ENCODE measurements at regions not wholly inside any gene's neighbourhood (a gene's known extent, or its start where the extent isn't known, plus 50 kb on each side); places are given as distances from the start of the nearest gene placed in this dataset.

DNA sequence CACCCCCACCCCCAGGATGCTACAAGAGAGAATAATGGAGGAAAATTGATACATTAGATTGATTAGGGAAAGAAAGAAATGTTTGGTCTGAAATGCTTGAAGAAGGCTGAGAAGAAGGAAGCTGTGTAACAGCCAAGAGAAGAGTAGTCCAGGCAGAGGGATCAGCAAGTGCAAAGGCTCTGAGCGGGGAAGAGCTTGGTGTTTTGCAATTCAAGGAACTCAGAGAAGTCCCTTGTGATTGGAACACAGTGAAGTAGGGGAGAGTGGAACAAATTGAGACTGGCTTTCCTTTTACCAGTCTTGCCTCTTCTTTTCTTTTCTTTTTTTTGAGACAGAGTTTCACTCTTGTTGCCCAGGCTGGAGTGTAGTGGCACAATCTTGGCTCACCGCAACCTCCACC, 76.6 kb upstream of the CHD6 start:
- TF ChIP-seq, protein P1, sequence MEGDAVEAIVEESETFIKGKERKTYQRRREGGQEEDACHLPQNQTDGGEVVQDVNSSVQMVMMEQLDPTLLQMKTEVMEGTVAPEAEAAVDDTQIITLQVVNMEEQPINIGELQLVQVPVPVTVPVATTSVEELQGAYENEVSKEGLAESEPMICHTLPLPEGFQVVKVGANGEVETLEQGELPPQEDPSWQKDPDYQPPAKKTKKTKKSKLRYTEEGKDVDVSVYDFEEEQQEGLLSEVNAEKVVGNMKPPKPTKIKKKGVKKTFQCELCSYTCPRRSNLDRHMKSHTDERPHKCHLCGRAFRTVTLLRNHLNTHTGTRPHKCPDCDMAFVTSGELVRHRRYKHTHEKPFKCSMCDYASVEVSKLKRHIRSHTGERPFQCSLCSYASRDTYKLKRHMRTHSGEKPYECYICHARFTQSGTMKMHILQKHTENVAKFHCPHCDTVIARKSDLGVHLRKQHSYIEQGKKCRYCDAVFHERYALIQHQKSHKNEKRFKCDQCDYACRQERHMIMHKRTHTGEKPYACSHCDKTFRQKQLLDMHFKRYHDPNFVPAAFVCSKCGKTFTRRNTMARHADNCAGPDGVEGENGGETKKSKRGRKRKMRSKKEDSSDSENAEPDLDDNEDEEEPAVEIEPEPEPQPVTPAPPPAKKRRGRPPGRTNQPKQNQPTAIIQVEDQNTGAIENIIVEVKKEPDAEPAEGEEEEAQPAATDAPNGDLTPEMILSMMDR (conservative IDR thresholded peaks at IDR 0.05; ENCODE audit: low read depth in 2 of 2) = no peak
- no peak for TF ChIP-seq EZH2 (IDR thresholded peaks at IDR 0.05; ENCODE audit: low read depth, unreplicated experiment)
- no peak for TF ChIP-seq NANOG (IDR thresholded peaks at IDR 0.05; ENCODE audit: borderline replicate concordance)
- TF ChIP-seq EZH2phosphoT487 (IDR thresholded peaks at IDR 0.05; ENCODE audit: unreplicated experiment) = no peak
- TF ChIP-seq, protein P2, sequence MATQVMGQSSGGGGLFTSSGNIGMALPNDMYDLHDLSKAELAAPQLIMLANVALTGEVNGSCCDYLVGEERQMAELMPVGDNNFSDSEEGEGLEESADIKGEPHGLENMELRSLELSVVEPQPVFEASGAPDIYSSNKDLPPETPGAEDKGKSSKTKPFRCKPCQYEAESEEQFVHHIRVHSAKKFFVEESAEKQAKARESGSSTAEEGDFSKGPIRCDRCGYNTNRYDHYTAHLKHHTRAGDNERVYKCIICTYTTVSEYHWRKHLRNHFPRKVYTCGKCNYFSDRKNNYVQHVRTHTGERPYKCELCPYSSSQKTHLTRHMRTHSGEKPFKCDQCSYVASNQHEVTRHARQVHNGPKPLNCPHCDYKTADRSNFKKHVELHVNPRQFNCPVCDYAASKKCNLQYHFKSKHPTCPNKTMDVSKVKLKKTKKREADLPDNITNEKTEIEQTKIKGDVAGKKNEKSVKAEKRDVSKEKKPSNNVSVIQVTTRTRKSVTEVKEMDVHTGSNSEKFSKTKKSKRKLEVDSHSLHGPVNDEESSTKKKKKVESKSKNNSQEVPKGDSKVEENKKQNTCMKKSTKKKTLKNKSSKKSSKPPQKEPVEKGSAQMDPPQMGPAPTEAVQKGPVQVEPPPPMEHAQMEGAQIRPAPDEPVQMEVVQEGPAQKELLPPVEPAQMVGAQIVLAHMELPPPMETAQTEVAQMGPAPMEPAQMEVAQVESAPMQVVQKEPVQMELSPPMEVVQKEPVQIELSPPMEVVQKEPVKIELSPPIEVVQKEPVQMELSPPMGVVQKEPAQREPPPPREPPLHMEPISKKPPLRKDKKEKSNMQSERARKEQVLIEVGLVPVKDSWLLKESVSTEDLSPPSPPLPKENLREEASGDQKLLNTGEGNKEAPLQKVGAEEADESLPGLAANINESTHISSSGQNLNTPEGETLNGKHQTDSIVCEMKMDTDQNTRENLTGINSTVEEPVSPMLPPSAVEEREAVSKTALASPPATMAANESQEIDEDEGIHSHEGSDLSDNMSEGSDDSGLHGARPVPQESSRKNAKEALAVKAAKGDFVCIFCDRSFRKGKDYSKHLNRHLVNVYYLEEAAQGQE (IDR thresholded peaks at IDR 0.05; ENCODE audit: unreplicated experiment) = no peak
- TF ChIP-seq POLR2AphosphoS5 (IDR thresholded peaks at IDR 0.05; ENCODE audit: low read depth) = no peak
- TF ChIP-seq CREB1 (CRISPR knock-in tag; IDR thresholded peaks at IDR 0.05; ENCODE audit: low read depth) = no peak
- no peak for TF ChIP-seq JUNB (IDR thresholded peaks at IDR 0.05; ENCODE audit: unreplicated experiment)
- TF ChIP-seq, protein P3, sequence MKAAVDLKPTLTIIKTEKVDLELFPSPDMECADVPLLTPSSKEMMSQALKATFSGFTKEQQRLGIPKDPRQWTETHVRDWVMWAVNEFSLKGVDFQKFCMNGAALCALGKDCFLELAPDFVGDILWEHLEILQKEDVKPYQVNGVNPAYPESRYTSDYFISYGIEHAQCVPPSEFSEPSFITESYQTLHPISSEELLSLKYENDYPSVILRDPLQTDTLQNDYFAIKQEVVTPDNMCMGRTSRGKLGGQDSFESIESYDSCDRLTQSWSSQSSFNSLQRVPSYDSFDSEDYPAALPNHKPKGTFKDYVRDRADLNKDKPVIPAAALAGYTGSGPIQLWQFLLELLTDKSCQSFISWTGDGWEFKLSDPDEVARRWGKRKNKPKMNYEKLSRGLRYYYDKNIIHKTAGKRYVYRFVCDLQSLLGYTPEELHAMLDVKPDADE (IDR thresholded peaks at IDR 0.05) = no peak
